Immature natural killer cell (primary cell): ENCODE measurements at regions not wholly inside any gene's neighbourhood (a gene's known extent, or its start where the extent isn't known, plus 50 kb on each side); places are given as distances from the start of the nearest gene placed in this dataset.

Experiments used
- DNase-seq, 3 donors: peaks; one replicate each; pipeline ENCODE4 v3.0.0; 2022; ENCODE audit warnings: mixed read lengths in 1 of 3
- H3K27ac Mint-ChIP-seq, 6 donors: one replicate each; pipeline ENCODE4 v1.8.0; 2020; ENCODE audit warnings: mixed read lengths in 6 of 6, mild to moderate bottlenecking in 5 of 6, inconsistent platforms in 4 of 6, moderate library complexity in 3 of 6
- H3K27me3 Mint-ChIP-seq, 3 donors: one replicate each; pipeline ENCODE4 v1.8.0; 2020 to 2021; ENCODE audit warnings: low read depth in 3 of 3, mild to moderate bottlenecking in 3 of 3, mixed read lengths in 3 of 3, moderate library complexity in 3 of 3, inconsistent platforms in 1 of 3
- H3K36me3 Mint-ChIP-seq, 3 donors: one replicate each; pipeline ENCODE4 v1.8.0; 2020; ENCODE audit warnings: mixed read lengths in 3 of 3, inconsistent platforms in 2 of 3, mild to moderate bottlenecking in 2 of 3
- H3K4me1 Mint-ChIP-seq, 2 donors: one replicate each; pipeline ENCODE4 v1.8.0; 2020; ENCODE audit warnings: inconsistent platforms in 2 of 2, mild to moderate bottlenecking in 2 of 2, mixed read lengths in 2 of 2, moderate library complexity in 1 of 2
- H3K4me3 Mint-ChIP-seq, 5 donors: one replicate each; pipeline ENCODE4 v1.8.0; 2020; ENCODE audit warnings: mild to moderate bottlenecking in 5 of 5, mixed read lengths in 5 of 5, inconsistent platforms in 3 of 5, moderate library complexity in 3 of 5
- H3K9me3 Mint-ChIP-seq, 6 donors: one replicate each; pipeline ENCODE4 v1.8.0; 2020; ENCODE audit warnings: mild to moderate bottlenecking in 6 of 6, mixed read lengths in 6 of 6, inconsistent platforms in 4 of 6, moderate library complexity in 3 of 6

DNA sequence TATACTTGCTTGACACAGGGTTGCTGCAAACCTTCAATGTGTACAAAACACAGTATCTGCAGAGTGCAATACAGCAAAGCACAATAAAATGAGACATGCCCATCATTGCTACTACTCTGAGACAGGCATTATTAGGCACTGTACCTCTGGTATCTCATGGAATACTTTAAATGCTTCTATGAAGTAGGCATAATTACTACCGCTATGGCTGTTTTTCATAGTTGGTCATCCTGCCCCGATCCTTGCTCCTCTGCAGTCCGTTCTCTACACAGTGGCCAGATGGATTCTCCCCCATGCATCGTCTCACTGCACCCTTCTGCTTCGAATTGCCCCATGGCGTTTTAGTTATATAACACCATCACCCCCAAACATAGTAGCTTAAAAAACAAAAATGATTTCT, 83.0 kb upstream of the UBL3 start:
- no peak for DNase-seq
- Mint-ChIP-seq H3K36me3 (no peaks in the 10 kb centered on the region), H3K4me3 (no peak overlapping the region), H3K27ac (no peak overlapping the region), H3K27me3 (peaks cover 0 to 8% (median 5%) of the 10 kb centered on the region in 3 donors), H3K4me1 (peaks cover 21 to 30% of the 10 kb centered on the region in 2 donors), H3K9me3 (no peaks in the 10 kb centered on the region)

GRCh38 chr13:29931696-29932095, 81.3 kb upstream of the UBL3 start:
- Mint-ChIP-seq H3K4me3 (no peak overlapping the region), H3K36me3 (no peaks in the 10 kb centered on the region), H3K27me3 (peaks cover 0 to 8% (median 5%) of the 10 kb centered on the region in 3 donors), H3K4me1 (peaks cover 17 to 19% of the 10 kb centered on the region in 2 donors), H3K9me3 (no peaks in the 10 kb centered on the region), H3K27ac (no peak overlapping the region)
- no peak for DNase-seq

DNA sequence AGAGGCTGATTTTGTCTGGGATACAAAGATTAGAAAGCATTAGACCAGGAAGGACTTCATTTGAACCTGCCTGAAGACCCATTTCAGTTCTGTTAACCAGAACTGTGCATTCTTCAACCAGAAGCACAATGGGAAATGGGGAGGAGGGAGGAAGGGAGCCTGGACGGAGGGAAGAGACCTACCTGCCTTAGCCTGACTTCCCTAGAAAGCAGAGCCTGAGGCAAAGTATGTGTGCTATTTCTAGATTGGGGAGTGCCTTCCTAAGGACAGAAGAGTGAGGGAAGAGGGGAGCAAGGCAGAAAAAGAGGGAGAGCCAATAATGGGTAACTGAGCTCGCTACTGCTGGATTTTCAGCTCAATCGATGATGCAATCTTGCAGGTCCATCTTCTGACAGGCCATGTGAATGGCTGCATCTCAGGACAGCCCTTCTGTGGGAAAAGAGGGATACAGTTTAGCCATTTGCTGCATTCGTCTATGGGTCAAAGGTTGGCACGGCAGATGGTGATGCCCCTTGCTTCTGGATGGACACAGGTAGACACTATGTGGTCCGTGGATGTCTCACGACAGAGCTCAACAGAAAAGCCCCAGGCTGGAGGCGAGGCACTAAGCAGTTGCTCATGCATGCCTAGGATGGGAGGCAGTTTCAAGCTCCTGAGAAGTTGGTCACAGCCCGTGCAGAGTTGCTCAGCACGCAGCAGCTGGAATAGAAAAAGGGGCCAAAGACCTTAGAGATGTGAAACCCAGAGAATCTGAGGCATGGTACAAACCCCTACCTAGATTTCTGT, 78.8 kb upstream of the UBL3 start:
- DNase-seq: no peak
- no peak overlapping the region for H3K4me3 Mint-ChIP-seq
- no peaks in the 10 kb centered on the region for H3K9me3 Mint-ChIP-seq
- H3K27ac Mint-ChIP-seq: no peak overlapping the region
- H3K4me1 Mint-ChIP-seq: peaks cover 0 to 4% of the 10 kb centered on the region in 2 donors
- peaks cover 0 to 4% (median 4%) of the 10 kb centered on the region in 3 donors for H3K27me3 Mint-ChIP-seq
- H3K36me3 Mint-ChIP-seq: no peaks in the 10 kb centered on the region

DNA sequence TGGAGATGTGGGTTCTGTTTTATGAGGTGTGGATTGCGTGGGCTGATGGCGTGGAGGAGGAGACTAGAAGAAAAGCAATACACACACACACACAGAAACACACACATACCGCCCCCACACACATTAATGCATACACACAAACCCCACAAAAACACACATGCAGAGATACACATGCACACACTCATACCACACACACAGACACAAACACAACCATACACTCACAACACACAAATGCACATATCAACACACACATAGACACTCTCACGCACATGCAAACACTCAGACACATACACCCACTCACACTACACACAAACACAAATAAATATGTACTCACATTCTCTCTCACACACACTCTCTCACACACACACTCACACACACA, 75.7 kb upstream of the UBL3 start:
- Mint-ChIP-seq H3K27me3 (peaks cover 0 to 5% (median 4%) of the 10 kb centered on the region in 3 donors), H3K4me1 (peaks cover 4 to 6% of the 10 kb centered on the region in 2 donors), H3K36me3 (no peaks in the 10 kb centered on the region), H3K9me3 (no peaks in the 10 kb centered on the region), H3K4me3 (no peak overlapping the region), H3K27ac (no peak overlapping the region)
- no peak for DNase-seq

GRCh38 chr13:29925457-29926097, 75.2 kb upstream of the UBL3 start:
- Mint-ChIP-seq H3K36me3 (no peaks in the 10 kb centered on the region), H3K4me1 (peaks cover 4 to 6% of the 10 kb centered on the region in 2 donors), H3K27me3 (peaks cover 0 to 6% (median 4%) of the 10 kb centered on the region in 3 donors), H3K4me3 (no peak overlapping the region), H3K9me3 (no peaks in the 10 kb centered on the region), H3K27ac (no peak overlapping the region)
- no peak for DNase-seq

DNA sequence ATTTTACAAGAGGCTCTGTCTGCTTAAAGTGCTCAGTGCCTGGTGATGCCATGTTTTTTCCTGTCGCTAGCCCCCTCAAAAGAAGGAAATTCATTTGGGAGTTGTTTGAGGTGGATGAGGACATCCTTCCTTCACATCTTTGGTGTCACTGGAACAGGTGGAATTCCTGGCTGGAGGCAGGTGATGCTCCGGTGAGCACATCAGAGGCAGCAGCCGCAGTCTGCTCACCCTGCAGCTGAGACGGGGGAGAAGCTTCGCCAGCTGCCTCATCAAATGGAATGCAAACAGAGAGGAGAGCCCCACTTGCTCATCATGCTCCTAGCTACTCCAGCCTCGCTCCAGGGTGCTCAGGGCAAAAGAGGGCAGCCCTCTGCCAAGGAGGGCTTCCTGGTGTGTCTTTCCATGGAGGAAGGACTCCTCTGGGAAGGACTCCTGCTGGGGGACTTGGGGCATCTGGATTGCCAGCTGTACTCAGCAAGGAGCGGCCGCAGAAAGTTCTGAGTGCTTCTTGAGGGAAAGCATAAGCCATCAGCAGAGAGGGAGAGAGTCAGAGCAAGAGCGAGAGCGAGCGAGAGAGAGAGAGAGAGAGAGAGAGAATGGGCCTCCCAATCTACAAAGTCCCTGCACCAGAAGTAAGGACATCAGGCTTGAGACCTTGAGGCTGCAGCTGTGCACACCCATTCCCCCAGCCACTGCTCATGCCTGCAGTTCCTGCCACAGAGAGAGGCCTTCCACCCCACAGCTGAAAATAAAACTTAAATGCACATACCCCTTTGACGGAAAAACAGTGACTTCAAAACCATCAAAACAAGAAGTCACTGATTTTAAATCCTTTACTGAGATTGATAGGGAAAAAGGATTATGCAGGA, 74.3 kb upstream of the UBL3 start:
- Mint-ChIP-seq H3K36me3 (no peaks in the 10 kb centered on the region), H3K4me3 (no peak overlapping the region)

DNA sequence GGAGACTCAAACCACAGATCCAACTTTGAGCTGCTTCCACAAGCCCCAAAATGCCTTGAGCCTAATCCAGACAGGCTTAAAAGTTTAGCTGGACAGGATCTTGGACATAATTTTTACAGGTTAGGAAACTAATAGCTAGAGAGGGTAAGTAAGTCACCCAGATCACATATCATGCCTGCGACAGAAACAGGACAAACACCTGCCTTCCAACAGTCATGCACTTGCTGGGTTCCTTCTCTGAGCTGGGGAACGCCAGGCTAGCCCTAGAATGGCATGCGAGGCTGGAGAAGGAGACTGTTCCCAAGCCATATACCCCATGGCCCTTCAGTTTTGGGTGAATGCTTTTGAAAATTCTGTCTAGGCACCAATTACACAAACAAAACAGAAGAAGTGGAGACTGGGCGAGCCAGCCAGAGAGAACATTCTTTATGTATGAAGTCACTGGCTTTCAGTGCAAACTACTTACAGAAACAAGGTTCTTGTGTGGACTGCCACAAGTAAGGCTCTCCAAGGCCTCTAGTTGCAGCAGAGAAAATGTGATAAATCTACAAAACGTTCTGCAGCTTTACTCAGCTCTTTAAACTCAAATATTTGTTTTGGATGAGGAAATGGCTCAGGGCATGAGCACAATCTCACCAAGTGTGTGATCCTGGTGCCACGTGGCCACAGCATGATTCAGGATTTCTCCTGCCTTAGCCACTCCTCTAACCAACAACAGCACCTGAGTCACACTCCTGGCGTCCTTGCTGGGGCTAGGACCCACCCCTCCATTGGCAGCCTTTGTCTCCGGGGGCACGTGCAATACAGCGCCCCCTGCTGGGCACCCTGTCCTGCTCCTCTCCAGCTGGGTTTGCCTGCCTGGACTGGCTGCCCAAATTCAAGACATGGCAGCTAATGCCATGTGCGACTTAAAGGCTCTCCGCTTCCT, 73.4 kb upstream of the UBL3 start:
- Mint-ChIP-seq H3K36me3 (no peaks in the 10 kb centered on the region), H3K27ac (no peak overlapping the region), H3K27me3 (peaks cover 0 to 2% (median 2%) of the 10 kb centered on the region in 3 donors), H3K4me3 (no peak overlapping the region), H3K9me3 (no peaks in the 10 kb centered on the region), H3K4me1 (peaks cover 4 to 6% of the 10 kb centered on the region in 2 donors)
- peak; percentile 48 to 62 (median 61) for DNase-seq

More for the DNA sequence above, 74.3 kb upstream of the UBL3 start:
- H3K27me3 Mint-ChIP-seq: peaks cover 0 to 4% (median 4%) of the 10 kb centered on the region in 3 donors
- DNase-seq: no peak
- no peaks in the 10 kb centered on the region for H3K9me3 Mint-ChIP-seq
- peaks cover 4 to 6% of the 10 kb centered on the region in 2 donors for H3K4me1 Mint-ChIP-seq
- no peak overlapping the region for H3K27ac Mint-ChIP-seq

GRCh38 chr13:29922896-29923295, 72.5 kb upstream of the UBL3 start:
- Mint-ChIP-seq H3K4me3 (no peak overlapping the region), H3K36me3 (no peaks in the 10 kb centered on the region), H3K4me1 (peaks cover 6% of the 10 kb centered on the region in 2 donors), H3K27me3 (peaks cover 0 to 2% (median 1%) of the 10 kb centered on the region in 3 donors), H3K27ac (no peak overlapping the region), H3K9me3 (no peaks in the 10 kb centered on the region)
- DNase-seq: no peak

DNA sequence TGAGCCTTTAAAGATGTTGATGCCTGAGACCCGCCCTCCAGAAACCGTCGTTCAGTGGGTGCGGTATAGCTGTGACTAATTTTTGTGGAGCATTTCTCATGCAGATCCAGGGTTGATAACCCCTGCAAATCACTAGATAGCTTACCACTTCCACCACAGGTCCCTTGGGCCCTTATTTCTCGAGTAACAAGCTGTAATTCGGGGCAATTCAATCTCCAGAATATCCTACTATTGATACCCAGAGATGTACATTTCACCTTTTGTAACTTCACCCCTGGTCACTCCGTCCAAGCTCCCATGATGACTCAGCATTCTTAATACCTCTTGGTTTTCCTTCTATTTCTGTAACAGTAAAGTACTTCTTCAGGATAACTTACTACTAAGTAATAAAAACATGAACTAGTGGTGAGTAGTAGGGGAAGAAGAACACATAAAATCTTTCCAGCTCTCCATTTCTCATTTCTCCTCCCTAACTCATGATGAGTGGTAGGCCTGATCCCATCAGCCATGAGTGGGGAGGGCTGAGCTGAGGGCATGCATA, 71.9 kb upstream of the UBL3 start:
- no peak overlapping the region for H3K4me3 Mint-ChIP-seq
- no peaks in the 10 kb centered on the region for H3K9me3 Mint-ChIP-seq
- peaks cover 6% of the 10 kb centered on the region in 2 donors for H3K4me1 Mint-ChIP-seq
- no peak overlapping the region for H3K27ac Mint-ChIP-seq
- peaks cover 0 to 2% (median 1%) of the 10 kb centered on the region in 3 donors for H3K27me3 Mint-ChIP-seq
- no peak for DNase-seq
- no peaks in the 10 kb centered on the region for H3K36me3 Mint-ChIP-seq

DNA sequence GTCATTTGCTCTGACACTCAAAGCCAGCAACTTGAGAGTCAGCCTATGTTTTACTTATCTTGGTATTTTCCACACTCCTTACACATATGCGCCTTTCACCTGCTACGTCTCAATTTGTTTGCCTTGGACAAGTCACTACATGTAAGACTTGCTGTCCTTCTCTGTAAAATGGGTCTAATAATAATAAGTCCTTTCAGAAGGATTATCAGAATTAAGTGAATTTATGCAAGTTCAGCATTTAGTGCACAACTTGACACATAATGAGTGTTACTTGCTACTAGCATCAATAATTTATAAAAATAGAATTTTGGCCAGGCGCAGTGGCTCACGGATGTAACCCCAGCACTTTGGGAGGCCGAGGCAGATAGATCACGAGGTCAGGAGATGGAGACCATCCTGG, 71.1 kb upstream of the UBL3 start:
- Mint-ChIP-seq H3K4me1 (peaks cover 6% of the 10 kb centered on the region in 2 donors), H3K9me3 (no peaks in the 10 kb centered on the region), H3K27ac (no peak overlapping the region), H3K27me3 (peaks cover 0 to 2% (median 1%) of the 10 kb centered on the region in 3 donors), H3K4me3 (no peak overlapping the region), H3K36me3 (no peaks in the 10 kb centered on the region)
- no peak for DNase-seq

GRCh38 chr13:29920025-29920643, 69.7 kb upstream of the UBL3 start:
- no peaks in the 10 kb centered on the region for H3K36me3 Mint-ChIP-seq

GRCh38 chr13:29918845-29919244, 68.4 kb upstream of the UBL3 start:
- H3K36me3 Mint-ChIP-seq: no peaks in the 10 kb centered on the region
- no peaks in the 10 kb centered on the region for H3K9me3 Mint-ChIP-seq
- DNase-seq: no peak
- peaks cover 0 to 2% (median 0%) of the 10 kb centered on the region in 3 donors for H3K27me3 Mint-ChIP-seq
- H3K27ac Mint-ChIP-seq: no peak overlapping the region
- H3K4me3 Mint-ChIP-seq: no peak overlapping the region
- peaks cover 0 to 4% of the 10 kb centered on the region in 2 donors for H3K4me1 Mint-ChIP-seq

More at GRCh38 chr13:29920025-29920643, 69.7 kb upstream of the UBL3 start:
- no peak for DNase-seq
- Mint-ChIP-seq H3K9me3 (no peaks in the 10 kb centered on the region), H3K4me1 (peaks cover 6% of the 10 kb centered on the region in 2 donors), H3K27ac (no peak overlapping the region), H3K4me3 (no peak overlapping the region), H3K27me3 (peaks cover 0 to 2% (median 0%) of the 10 kb centered on the region in 3 donors)
